ENCODE measurements at regions not wholly inside any gene's neighbourhood (a gene's known extent, or its start where the extent isn't known, plus 50 kb on each side); places are given as distances from the start of the nearest gene placed in this dataset.

DNA sequence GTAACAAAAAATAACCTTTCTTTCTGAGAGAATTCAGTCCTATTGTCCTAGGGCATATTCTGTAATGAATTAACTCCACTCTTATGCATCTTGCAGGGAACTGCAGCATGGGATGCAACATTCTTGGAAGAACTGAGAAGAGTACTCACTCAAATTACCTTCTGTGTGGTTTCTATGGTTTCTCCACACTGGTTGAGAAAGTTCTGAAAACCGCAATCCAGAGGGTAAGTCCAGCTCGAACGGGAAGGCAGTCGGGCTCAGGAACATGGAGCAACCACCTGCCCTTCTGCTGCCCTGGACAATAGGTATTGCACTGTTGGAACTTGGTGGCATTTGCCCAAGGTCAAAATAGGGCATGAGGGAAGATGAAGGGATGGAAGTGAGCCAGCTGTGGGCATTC, 59.6 kb upstream of the CDK13 start:
- no peak for DNase-seq (ENCODE audit: low read depth in 2 of 2)

DNA sequence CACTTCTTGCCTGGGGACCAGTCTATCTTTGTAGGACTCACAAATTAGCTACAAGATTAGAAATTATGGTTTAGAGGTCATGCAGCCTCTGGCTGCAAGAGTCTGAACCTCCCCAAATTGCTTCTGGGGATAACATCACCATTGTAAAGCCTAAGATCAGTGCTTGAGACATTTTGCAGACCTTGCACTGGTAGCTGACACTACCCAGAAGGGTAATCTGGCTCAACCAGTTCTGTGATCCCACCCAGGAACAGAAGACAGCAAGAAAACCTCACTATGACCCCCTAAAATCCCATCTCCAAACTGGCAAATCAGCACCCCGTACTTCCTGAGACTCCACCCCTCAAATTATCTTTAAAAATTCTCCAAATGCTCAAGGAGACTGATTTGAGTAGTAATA, 58.2 kb upstream of the CDK13 start:
- no peak for DNase-seq (ENCODE audit: low read depth in 2 of 2)

DNA sequence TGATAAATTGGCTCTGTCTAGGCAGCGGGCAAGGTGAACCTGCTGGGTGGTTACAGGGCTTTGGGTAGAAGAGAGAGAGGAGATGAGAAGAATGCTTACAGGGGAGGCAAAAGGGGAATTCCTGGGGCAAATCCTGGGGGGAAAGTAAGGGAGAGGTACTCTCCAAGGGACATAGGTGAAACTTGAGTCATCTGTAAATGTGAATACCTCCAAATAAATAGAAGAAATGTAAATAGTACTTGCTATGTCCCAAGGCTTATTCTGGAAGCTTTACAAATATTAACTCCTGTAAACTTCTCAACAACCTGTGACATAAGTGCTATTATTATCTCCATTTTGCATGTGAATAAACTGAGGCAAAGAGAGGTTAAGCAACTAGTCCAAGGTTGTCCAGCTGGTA, 57.7 kb upstream of the CDK13 start:
- no peak for DNase-seq (ENCODE audit: low read depth in 2 of 2)

DNA sequence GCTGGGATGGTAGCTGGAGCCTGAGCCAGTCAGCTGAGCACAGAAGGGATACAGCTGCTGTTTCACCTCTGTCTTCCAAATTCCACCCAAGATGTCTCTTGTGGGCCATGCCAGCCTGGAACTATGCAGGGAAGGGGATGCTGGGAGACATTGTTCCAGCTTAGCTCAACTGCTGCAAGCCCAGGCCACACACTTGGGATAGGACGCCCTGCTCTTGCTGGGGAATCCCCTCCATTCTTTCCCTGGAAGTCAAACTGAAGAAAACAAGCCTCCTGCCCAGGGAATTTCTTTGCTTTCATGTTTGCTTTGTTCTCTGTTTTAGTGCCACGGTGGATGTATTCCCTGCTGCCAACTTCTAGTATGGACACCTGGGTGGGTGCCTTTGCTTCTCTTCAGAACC, 55.2 kb upstream of the CDK13 start:
- no peak for DNase-seq (ENCODE audit: low read depth in 2 of 2)

DNA sequence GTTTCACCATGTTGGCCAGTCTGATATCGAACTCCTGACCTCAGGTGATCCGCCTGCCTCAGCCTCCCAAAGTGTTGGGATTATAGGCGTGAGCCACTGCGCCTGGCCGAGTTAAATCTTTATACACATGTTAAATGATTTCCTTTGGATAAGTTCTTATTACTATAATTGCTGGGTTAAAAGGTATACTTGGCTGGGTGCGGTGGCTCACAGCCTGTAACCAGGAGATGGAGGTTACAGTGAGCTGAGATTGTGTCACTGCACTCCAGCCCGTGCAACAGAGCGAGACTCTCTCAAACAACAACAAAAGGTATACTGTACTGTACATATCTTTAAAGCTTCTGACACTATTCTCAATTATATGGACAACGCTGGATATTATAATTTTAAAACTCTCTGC, 53.2 kb upstream of the CDK13 start:
- no peak for DNase-seq (ENCODE audit: low read depth in 2 of 2)

DNA sequence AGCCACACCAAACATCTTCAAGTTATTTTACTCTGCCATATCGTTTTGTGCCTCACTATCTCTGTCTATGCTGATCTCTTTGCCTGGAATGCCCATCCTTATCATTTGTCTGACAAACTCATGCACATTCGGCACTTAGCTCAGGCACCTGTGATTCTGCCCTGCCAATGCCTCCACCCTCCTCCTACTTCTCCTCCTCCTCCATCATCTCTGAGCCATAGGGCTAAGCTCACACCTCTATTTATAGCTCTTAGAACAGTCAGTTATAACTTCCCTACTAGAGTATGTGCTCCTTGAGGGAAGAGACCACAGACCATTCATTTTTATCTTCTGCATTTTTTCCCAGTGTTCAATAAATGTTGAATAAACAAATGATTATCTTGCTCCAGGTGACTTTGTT, 51.2 kb upstream of the CDK13 start:
- no peak for DNase-seq (ENCODE audit: low read depth in 2 of 2)
